Mucosa of descending colon (tissue), 3 donors: ENCODE measurements at regions not wholly inside any gene's neighbourhood (a gene's known extent, or its start where the extent isn't known, plus 50 kb on each side); places are given as distances from the start of the nearest gene placed in this dataset.
A peak's percentile ranks its signal among the peaks of the same experiment; 100 is the strongest.

ENCODE experiments used
- ATAC-seq: fragments of 200-7000 bp; cut with Tn5 transposase; one replicate; pipeline ENCODE4 v1.9.1; 2020; ENCODE audit warnings: mild to moderate bottlenecking, moderate library complexity
- DNase-seq, 3 donors: peaks; one replicate each; pipeline ENCODE4 v3.0.0-alpha.2; 2020
- H3K36me3 ChIP-seq: fragments of 200-600 bp; one replicate; pipeline ENCODE4 v1.8.0; 2021; ENCODE audit warnings: low read depth, mild to moderate bottlenecking
- H3K4me1 ChIP-seq: fragments of 200-600 bp; one replicate; pipeline ENCODE4 v1.8.0; 2021; ENCODE audit warnings: low read depth, mild to moderate bottlenecking
- H3K4me3 ChIP-seq: fragments of 200-600 bp; one replicate; pipeline ENCODE4 v1.8.0; 2021; ENCODE audit warnings: mild to moderate bottlenecking
- H3K9me3 ChIP-seq: fragments of 200-600 bp; one replicate; pipeline ENCODE4 v1.8.0; 2021; ENCODE audit warnings: mild to moderate bottlenecking
- intact Hi-C, 2 donors: fragments of 100-400 bp; cut with DNase I in 1 of 2; cut with micrococcal nuclease in 1 of 2; formaldehyde crosslinking; loops; one replicate each; pipeline versions ENCODE4 v1.11.0 to v1.11.1; 2022; cut with DNase I, micrococcal nuclease
- TF ChIP-seq, protein P1 (sequence below): fragments of 200-600 bp; IDR thresholded peaks from one replicate; pipeline ENCODE4 v1.8.0; 2022; ENCODE audit warnings: antibody characterized with exemption, mild to moderate bottlenecking
- donor health status: DM: no; HTN: no; CAD: no; lungs with moderate emphysema.
- donor health status: DM: no; HTN: no; CAD: no.
- donor health status: DM: no; HTN: yes; CAD: no.

DNA sequence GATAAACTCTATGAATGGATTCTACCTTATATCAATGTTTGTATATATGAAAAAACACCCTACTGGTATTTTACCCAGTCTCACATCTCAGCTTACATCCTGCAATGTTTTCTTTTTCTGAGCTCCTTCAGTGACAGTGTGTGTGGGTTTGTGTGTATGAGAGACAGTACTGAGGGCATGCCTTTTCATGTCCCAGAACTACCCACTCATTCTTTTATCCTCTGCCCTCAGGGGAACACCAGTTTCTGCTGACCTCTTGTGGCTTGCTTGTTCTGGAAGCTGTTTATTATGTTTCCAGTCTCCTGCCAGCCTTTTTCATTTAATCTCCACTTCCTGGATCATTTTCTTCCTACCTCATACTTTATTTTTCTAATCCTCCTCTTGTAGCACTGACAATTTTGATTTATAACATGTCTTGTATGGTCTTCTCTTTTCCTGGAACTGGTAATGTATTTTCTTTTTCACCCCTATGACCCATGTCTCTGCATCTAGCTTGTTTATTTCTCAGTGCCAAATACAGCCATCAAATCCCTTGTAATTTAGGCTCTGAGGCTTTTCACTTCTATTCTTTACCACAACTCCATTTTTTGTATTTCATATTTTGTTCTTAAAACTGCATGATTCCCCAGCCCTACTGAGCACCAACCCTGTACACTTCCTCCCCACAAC lies 195.5 kb upstream of the NLGN4Y start:
- ATAC-seq, result no peak
- no peaks in the 10 kb centered on the region for H3K36me3 ChIP-seq
- H3K9me3 ChIP-seq, result no peaks in the 10 kb centered on the region
- peak in 1 of 3 donors; percentile 5 for DNase-seq
- intact Hi-C loops, result no loop called here
- no peak overlapping the region for H3K4me3 ChIP-seq
- TF ChIP-seq, protein P1, sequence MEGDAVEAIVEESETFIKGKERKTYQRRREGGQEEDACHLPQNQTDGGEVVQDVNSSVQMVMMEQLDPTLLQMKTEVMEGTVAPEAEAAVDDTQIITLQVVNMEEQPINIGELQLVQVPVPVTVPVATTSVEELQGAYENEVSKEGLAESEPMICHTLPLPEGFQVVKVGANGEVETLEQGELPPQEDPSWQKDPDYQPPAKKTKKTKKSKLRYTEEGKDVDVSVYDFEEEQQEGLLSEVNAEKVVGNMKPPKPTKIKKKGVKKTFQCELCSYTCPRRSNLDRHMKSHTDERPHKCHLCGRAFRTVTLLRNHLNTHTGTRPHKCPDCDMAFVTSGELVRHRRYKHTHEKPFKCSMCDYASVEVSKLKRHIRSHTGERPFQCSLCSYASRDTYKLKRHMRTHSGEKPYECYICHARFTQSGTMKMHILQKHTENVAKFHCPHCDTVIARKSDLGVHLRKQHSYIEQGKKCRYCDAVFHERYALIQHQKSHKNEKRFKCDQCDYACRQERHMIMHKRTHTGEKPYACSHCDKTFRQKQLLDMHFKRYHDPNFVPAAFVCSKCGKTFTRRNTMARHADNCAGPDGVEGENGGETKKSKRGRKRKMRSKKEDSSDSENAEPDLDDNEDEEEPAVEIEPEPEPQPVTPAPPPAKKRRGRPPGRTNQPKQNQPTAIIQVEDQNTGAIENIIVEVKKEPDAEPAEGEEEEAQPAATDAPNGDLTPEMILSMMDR, result no peak
- H3K4me1 ChIP-seq, result no peaks in the 10 kb centered on the region

DNA sequence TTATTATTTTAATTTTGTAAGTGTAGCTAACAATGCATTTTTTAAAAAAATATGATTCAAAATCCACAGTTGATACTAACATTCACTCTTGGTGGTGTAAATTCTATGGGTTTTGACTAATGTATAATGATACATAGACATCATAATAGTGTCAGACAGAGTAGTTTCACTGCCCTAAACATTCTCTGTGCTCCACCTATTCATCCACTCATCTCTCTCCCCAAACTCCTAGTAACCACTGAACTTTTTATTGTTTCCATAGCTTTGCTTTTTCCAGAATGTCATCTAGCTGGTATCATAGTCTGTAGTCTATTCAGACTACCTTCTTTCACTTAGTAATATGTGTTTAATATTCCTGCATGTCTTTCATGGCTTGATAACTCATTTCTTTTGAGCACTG lies 194.0 kb upstream of the NLGN4Y start:
- H3K9me3 ChIP-seq, result no peaks in the 10 kb centered on the region
- no peaks in the 10 kb centered on the region for H3K4me1 ChIP-seq
- ATAC-seq, result no peak
- H3K4me3 ChIP-seq, result no peak overlapping the region
- no peak for DNase-seq
- no peaks in the 10 kb centered on the region for H3K36me3 ChIP-seq
- TF ChIP-seq, protein P1, result no peak
- intact Hi-C loops, result no loop called here

DNA sequence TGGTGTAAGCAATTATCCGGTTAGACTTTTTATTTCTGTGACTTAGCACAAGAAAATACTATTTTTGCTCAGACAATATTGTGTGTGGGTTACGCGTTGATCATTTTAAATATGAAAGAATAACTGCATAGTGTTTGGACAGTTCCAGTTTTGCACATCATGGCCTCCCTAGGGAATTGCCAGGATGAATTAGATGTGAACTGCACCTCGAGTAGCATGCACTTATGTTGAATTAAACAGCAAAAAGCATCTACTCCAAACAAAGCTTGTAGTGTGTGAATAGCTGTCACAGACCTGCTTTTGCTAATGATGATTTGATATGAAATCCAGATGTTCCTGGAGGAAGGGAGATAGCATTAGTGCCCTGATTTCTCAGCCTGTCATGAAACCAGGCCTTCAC lies 184.8 kb upstream of the NLGN4Y start:
- Histone ChIP-seq H3K36me3 (no peaks in the 10 kb centered on the region), H3K4me3 (no peak overlapping the region), H3K9me3 (no peaks in the 10 kb centered on the region), H3K4me1 (no peaks in the 10 kb centered on the region)
- intact Hi-C loops, result no loop called here
- no peak for ATAC-seq
- TF ChIP-seq, protein P1, result no peak
- DNase-seq, result no peak

DNA sequence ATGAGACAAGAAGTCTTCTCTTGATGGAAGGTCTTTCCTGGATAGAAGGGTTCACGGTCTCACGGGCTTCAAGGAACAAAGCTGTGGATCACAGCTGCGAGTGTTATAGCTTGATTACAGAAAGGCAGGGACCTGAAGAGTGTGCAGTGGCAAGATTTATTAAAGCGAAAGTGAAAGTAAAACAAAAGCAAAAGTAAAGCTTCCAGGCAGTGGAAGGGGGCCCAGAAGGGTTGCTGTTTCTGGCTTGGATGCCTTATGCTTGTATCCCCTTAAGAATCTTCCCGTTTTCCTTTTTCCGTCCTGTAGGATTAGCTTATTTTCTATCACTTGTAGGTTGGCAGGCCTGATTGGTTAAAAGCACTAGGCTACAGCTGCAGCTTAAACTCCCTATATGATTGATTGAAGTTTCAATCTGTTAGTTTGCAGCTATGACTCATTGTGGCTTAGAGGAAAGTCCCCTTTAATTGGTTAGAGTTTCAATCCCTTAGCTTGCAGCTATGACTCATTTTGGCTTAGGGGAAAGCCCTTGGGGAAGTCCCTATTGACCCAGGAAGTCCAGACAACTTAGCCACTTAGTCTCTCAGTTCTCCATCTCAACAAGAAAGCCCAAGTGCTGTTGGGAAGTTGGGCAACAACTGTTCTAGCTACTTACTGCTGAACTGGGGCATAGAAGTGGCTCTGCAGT lies 183.7 kb upstream of the NLGN4Y start:
- Histone ChIP-seq H3K9me3 (no peaks in the 10 kb centered on the region), H3K4me1 (no peaks in the 10 kb centered on the region), H3K4me3 (no peak overlapping the region), H3K36me3 (no peaks in the 10 kb centered on the region)
- DNase-seq, result peak in 1 of 3 donors; percentile 18
- ATAC-seq, result no peak
- intact Hi-C loops, result no loop called here
- TF ChIP-seq, protein P1, result no peak

DNA sequence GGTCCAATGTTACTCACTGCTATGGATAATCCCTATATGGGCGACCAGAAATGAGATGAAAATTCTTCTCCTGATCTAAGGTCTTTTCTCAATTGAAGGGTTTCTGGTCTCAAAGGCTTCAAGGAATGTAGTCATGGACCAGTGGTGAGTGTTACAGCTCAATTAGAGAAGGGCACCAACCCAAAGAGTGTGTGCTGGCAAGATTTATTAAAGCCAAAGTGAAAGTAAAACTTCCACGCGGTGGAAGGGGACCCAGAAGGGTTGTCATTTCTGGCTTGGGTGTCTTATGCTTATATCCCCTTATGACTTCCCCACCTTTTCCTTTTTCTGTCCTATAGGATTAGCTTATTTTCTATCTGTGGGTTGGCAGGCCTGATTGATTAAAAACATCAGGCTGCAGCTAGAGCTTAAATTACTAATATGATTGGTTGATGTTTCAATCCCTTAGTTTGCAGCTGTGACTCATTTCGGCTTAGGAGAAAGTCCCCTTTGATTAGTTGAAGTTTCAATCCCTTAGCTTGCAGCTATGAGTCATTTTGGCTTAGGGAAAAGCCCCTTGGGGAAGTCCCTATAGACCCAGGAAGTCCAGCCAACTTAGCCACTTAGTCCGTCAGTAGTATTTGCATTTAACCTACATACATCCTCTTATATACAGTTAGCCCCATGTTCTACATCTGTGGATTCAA lies 179.5 kb upstream of the NLGN4Y start:
- no peaks in the 10 kb centered on the region for H3K4me1 ChIP-seq
- no peak for ATAC-seq
- TF ChIP-seq, protein P1, result no peak
- DNase-seq, result no peak
- H3K36me3 ChIP-seq, result no peaks in the 10 kb centered on the region
- H3K4me3 ChIP-seq, result no peak overlapping the region
- no peaks in the 10 kb centered on the region for H3K9me3 ChIP-seq
- intact Hi-C loops, result no loop called here
